Skeletal muscle satellite cell (primary cell): ENCODE measurements at regions not wholly inside any gene's neighbourhood (a gene's known extent, or its start where the extent isn't known, plus 50 kb on each side); places are given as distances from the start of the nearest gene placed in this dataset.
"Not testable (repeated sequence)": the region's sequence is repeated elsewhere in the genome, so short reads cannot be mapped to it uniquely, and the experiment has no call there.

Experiments used
- H3K27me3 ChIP-seq: 2 replicates; pipeline ENCODE4 v1.7.0; 2013; ENCODE audit warnings: low read length; ENCODE audit not compliant: control insufficient read depth, insufficient read depth
- H3K36me3 ChIP-seq: 2 replicates; pipeline ENCODE4 v1.7.0; 2013; ENCODE audit warnings: mild to moderate bottlenecking, control low read depth, low read length; ENCODE audit not compliant: insufficient read depth
- H3K4me1 ChIP-seq: 2 replicates; pipeline ENCODE4 v1.7.0; 2013; ENCODE audit warnings: low read length; ENCODE audit not compliant: control insufficient read depth, insufficient read depth
- H3K4me2 ChIP-seq: 2 replicates; pipeline ENCODE4 v1.7.0; 2013; ENCODE audit warnings: mild to moderate bottlenecking, low read length
- H3K4me3 ChIP-seq: 2 replicates; pipeline ENCODE4 v1.7.0; 2013; ENCODE audit warnings: low read length
- H3K9ac ChIP-seq: 2 replicates; pipeline ENCODE4 v1.7.0; 2013; ENCODE audit warnings: mild to moderate bottlenecking, low read depth, low read length, moderate library complexity
- H3K9me3 ChIP-seq: replicated peaks from 2 replicates; pipeline ENCODE4 v1.7.0; 2013; ENCODE audit warnings: mild to moderate bottlenecking, control low read depth, low read length

GRCh38 chr7:66570179-66570578 is 58.5 kb upstream of the KCTD7 start:
- H3K36me3 ChIP-seq: peaks cover 37% of the 10 kb centered on the region
- H3K4me2 ChIP-seq, H3K4me1 ChIP-seq, H3K9ac ChIP-seq, H3K4me3 ChIP-seq, H3K9me3 ChIP-seq, H3K27me3 ChIP-seq: not testable (repeated sequence)

- Histone ChIP-seq H3K4me3 (no peak overlapping the region), H3K4me2 (no peak overlapping the region), H3K4me1 (no peaks in the 10 kb centered on the region), H3K9ac (no peak overlapping the region), H3K9me3 (no peaks in the 10 kb centered on the region), H3K36me3 (peaks cover 41% of the 10 kb centered on the region), H3K27me3 (no peaks in the 10 kb centered on the region)
Measured at GRCh38 chr7:66571568-66571967, 57.1 kb upstream of the KCTD7 start.

GRCh38 chr7:66573782-66574495 is 54.7 kb upstream of the KCTD7 start:
- not testable (repeated sequence) for H3K4me2 ChIP-seq, H3K27me3 ChIP-seq, H3K4me1 ChIP-seq, H3K4me3 ChIP-seq, H3K9me3 ChIP-seq, H3K9ac ChIP-seq
- peaks cover 38% of the 10 kb centered on the region for H3K36me3 ChIP-seq

- H3K9me3 ChIP-seq, H3K27me3 ChIP-seq, H3K4me3 ChIP-seq, H3K9ac ChIP-seq, H3K4me1 ChIP-seq, H3K4me2 ChIP-seq: not testable (repeated sequence)
- peaks cover 38% of the 10 kb centered on the region for H3K36me3 ChIP-seq
Measured at GRCh38 chr7:66574768-66575167, 53.9 kb upstream of the KCTD7 start.

- Histone ChIP-seq H3K4me1 (no peaks in the 10 kb centered on the region), H3K27me3 (no peaks in the 10 kb centered on the region), H3K4me3 (no peak overlapping the region), H3K36me3 (peaks cover 38% of the 10 kb centered on the region), H3K9me3 (no peaks in the 10 kb centered on the region), H3K4me2 (no peak overlapping the region), H3K9ac (no peak overlapping the region)
Measured at GRCh38 chr7:66575398-66575797, 53.3 kb upstream of the KCTD7 start.

- Histone ChIP-seq H3K36me3 (peaks cover 38% of the 10 kb centered on the region), H3K27me3 (no peaks in the 10 kb centered on the region), H3K4me1 (no peaks in the 10 kb centered on the region), H3K9ac (no peak overlapping the region), H3K9me3 (no peaks in the 10 kb centered on the region), H3K4me3 (no peak overlapping the region), H3K4me2 (no peak overlapping the region)
Measured at GRCh38 chr7:66576646-66577045, 52.0 kb upstream of the KCTD7 start.
